ENCODE measurements at regions not wholly inside any gene's neighbourhood (a gene's known extent, or its start where the extent isn't known, plus 50 kb on each side); places are given as distances from the start of the nearest gene placed in this dataset.
"Not testable (repeated sequence)": the region's sequence is repeated elsewhere in the genome, so short reads cannot be mapped to it uniquely, and the experiment has no call there.

DNA sequence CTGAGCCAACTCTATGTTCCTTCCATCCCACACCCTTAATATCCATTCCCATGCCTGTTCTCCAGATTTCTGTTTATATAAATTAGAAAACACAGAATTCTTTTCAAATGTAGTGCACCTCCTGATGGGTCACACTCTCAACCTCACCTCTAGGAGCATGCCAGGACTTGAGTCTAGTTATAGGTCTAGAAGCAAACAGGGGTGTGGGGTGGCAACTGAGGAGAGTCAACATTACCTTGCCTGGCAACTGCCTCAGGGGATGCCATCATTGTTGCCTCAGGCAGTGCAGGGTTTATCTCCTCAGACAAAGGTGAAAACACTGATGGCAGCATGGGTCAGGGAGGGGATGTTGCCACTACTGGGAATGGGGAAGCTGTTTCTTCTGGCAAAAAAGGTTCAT is 181.0 kb upstream of the IPO5 start:
- TF ChIP-seq, protein P1, sequence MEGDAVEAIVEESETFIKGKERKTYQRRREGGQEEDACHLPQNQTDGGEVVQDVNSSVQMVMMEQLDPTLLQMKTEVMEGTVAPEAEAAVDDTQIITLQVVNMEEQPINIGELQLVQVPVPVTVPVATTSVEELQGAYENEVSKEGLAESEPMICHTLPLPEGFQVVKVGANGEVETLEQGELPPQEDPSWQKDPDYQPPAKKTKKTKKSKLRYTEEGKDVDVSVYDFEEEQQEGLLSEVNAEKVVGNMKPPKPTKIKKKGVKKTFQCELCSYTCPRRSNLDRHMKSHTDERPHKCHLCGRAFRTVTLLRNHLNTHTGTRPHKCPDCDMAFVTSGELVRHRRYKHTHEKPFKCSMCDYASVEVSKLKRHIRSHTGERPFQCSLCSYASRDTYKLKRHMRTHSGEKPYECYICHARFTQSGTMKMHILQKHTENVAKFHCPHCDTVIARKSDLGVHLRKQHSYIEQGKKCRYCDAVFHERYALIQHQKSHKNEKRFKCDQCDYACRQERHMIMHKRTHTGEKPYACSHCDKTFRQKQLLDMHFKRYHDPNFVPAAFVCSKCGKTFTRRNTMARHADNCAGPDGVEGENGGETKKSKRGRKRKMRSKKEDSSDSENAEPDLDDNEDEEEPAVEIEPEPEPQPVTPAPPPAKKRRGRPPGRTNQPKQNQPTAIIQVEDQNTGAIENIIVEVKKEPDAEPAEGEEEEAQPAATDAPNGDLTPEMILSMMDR (conservative IDR thresholded peaks at IDR 0.05; ENCODE audit: low read depth, low read length): not testable (repeated sequence)
- TF ChIP-seq POLR2A (IDR thresholded peaks at IDR 0.05; ENCODE audit: low read depth, low read length); RAD21 (IDR thresholded peaks at IDR 0.05; ENCODE audit: low read length); RCOR1 (IDR thresholded peaks at IDR 0.05; ENCODE audit: insufficient replicate concordance, low read length): not testable (repeated sequence)
